ENCODE measurements at regions not wholly inside any gene's neighbourhood (a gene's known extent, or its start where the extent isn't known, plus 50 kb on each side); places are given as distances from the start of the nearest gene placed in this dataset.

DNA sequence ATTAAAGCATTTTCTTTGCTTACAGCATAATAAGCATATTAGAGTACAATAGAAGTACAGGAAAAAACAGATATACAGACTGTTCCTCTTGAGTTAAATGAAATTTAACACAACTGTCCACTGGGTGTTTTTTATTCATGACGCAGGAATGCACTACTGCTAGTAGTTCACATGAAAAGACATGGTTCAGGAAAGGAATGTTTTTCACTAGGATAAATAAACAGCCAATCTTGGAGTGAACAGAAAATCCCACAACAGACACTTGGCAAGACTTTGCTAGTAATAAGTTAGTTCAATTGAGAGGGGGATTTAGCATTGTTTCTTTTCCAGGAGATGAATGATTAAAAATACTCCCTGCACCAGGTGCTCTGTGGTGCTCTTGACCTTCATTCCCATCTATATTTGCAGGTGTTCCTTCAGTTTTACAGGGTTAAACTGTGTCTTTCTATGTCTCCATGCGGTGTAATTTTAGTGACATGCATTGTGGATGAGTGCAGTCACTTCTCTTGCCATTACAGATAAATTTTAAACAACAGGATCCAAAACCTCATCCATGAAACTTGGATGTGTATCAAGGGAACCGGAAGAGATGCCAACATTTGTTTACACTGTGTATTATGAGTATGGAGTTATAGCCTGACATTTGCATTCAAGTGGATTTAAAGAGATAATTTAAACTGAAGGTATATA is 796.6 kb downstream of the DSC3 start:
- ChIA-PET POLR2A (no interaction called here), CTCF (interaction anchor here (1.3 kb wide), 1 partner anchor 35 kb away, joined by 4 read pairs; no protein-coding TSS in a partner anchor)
- no peak overlapping the region for H3K27ac ChIP-seq (ENCODE audit: low read depth, low read length)
- TF ChIP-seq, protein P1, sequence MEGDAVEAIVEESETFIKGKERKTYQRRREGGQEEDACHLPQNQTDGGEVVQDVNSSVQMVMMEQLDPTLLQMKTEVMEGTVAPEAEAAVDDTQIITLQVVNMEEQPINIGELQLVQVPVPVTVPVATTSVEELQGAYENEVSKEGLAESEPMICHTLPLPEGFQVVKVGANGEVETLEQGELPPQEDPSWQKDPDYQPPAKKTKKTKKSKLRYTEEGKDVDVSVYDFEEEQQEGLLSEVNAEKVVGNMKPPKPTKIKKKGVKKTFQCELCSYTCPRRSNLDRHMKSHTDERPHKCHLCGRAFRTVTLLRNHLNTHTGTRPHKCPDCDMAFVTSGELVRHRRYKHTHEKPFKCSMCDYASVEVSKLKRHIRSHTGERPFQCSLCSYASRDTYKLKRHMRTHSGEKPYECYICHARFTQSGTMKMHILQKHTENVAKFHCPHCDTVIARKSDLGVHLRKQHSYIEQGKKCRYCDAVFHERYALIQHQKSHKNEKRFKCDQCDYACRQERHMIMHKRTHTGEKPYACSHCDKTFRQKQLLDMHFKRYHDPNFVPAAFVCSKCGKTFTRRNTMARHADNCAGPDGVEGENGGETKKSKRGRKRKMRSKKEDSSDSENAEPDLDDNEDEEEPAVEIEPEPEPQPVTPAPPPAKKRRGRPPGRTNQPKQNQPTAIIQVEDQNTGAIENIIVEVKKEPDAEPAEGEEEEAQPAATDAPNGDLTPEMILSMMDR (IDR thresholded peaks at IDR 0.05; ENCODE audit: low read depth, low read length), result no peak
- H3K27me3 ChIP-seq (ENCODE audit: control insufficient read depth, insufficient read depth, low read length), result no peaks in the 10 kb centered on the region
- DNase-seq (ENCODE audit: low read depth, low spot score), result no peak
- H3K9me3 ChIP-seq (ENCODE audit: control insufficient read depth, insufficient read depth, low read length), result no peaks in the 10 kb centered on the region
- no peak overlapping the region for H3K4me3 ChIP-seq (ENCODE audit: low read depth, low read length)

DNA sequence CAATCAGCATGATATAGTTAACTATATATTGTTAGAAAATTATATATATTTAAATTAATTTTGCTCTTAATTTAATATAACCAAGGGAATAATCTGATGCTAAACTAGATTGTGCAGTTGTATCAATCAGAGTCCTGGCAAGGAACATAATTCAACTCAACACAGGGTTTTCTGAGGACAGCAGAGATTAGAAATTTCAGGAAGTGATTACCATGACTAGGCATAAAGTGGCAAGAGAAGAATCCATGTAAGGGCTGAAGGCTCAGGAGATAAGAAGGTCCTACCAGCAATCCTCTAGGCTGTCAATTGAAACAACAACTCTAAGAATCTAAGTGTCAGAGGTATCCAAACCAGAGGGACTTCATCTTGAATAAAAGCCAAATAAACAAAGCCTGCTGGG is 807.8 kb downstream of the DSC3 start:
- ChIA-PET CTCF (no interaction called here), POLR2A (no interaction called here)
- H3K27me3 ChIP-seq (ENCODE audit: control insufficient read depth, insufficient read depth, low read length), result no peaks in the 10 kb centered on the region
- TF ChIP-seq, protein P1 (IDR thresholded peaks at IDR 0.05; ENCODE audit: low read depth, low read length), result no peak
- H3K27ac ChIP-seq (ENCODE audit: low read depth, low read length), result no peak overlapping the region
- H3K9me3 ChIP-seq (ENCODE audit: control insufficient read depth, insufficient read depth, low read length), result no peaks in the 10 kb centered on the region; the same call in none of the 2 replicates
- H3K4me3 ChIP-seq (ENCODE audit: low read depth, low read length), result no peak overlapping the region
- no peak for DNase-seq (ENCODE audit: low read depth, low spot score)

DNA sequence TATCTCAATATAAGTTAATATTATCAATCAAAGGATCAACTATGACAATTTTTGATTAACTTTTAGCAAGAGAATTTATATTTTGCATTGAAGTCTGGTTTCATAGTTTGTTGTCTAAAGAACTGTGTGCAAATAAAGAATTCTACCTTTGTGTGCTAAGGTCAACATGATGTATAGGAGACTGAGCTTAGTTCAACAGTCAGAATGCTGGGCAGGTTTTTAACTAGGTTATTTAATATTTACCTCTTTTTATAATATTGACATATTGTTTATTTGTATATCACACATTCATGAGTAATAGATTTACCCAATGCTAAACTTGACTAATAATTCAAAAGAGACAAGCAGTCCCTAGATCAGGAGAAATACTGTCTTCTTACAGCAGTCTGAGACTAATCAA is 831.4 kb downstream of the DSC3 start:
- Histone ChIP-seq H3K27me3 (ENCODE audit: control insufficient read depth, insufficient read depth, low read length) (no peaks in the 10 kb centered on the region), H3K9me3 (ENCODE audit: control insufficient read depth, insufficient read depth, low read length) (peaks cover 13% of the 10 kb centered on the region), H3K4me3 (ENCODE audit: low read depth, low read length) (no peak overlapping the region), H3K27ac (ENCODE audit: low read depth, low read length) (no peak overlapping the region)
- TF ChIP-seq, protein P1 (IDR thresholded peaks at IDR 0.05; ENCODE audit: low read depth, low read length), result no peak
- ChIA-PET CTCF (no interaction called here), POLR2A (no interaction called here)
- DNase-seq (ENCODE audit: low read depth, low spot score), result no peak

DNA sequence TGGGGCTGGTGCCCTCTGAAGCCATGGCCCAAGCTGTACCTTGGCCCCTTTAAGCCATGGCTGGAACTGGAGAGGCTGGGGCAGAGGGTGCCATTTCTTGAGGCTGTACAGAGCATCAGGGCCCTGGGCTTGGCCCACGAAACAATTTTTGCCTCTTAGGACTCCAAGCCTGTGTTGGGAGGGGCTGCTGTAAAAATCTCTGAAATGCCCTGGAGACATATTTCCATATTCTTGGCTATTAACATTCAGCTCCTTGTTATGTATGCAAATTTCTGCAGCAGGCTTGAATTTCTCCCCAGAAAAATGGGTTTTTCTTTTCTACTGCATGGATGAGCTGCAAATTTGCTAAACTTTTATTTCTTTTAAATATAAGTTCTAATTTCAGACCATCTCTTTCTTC is 834.0 kb downstream of the DSC3 start:
- Histone ChIP-seq H3K9me3 (ENCODE audit: control insufficient read depth, insufficient read depth, low read length) (peaks cover 16% of the 10 kb centered on the region), H3K27me3 (ENCODE audit: control insufficient read depth, insufficient read depth, low read length) (no peaks in the 10 kb centered on the region), H3K4me3 (ENCODE audit: low read depth, low read length) (no peak overlapping the region), H3K27ac (ENCODE audit: low read depth, low read length) (no peak overlapping the region)
- POLR2A ChIA-PET, result no interaction called here
- CTCF ChIA-PET, result no interaction called here
- no peak for DNase-seq (ENCODE audit: low read depth, low spot score)
- TF ChIP-seq, protein P1 (IDR thresholded peaks at IDR 0.05; ENCODE audit: low read depth, low read length), result no peak

DNA sequence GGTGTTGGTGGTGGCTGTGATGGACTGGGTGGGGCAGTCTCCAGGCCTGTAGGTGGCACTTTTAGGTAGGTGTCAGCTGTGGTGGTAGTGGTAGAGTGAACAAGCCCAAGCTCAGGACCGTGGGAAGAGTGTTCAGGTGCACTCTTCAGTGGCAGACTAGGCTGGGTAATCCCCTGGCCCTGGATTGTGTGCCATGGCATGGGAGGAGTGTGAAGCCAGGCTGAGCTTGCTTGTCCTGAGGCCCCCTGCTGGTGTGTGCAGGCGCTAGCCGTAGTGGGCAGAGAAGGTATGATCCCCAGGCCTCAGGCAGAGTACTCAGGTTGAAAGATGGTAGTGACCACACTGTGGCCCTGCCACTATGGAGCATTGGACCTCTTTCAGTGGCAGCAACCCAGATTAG is 850.3 kb downstream of the DSC3 start:
- Histone ChIP-seq H3K9me3 (ENCODE audit: control insufficient read depth, insufficient read depth, low read length) (peaks cover 15% of the 10 kb centered on the region), H3K27ac (ENCODE audit: low read depth, low read length) (no peak overlapping the region), H3K4me3 (ENCODE audit: low read depth, low read length) (no peak overlapping the region), H3K27me3 (ENCODE audit: control insufficient read depth, insufficient read depth, low read length) (no peaks in the 10 kb centered on the region)
- TF ChIP-seq, protein P1 (IDR thresholded peaks at IDR 0.05; ENCODE audit: low read depth, low read length), result no peak
- ChIA-PET CTCF (no interaction called here), POLR2A (no interaction called here)
- DNase-seq (ENCODE audit: low read depth, low spot score), result no peak

All from AG04450 (cell line).